Tibial nerve (tissue), 4 donors: ENCODE measurements at regions not wholly inside any gene's neighbourhood (a gene's known extent, or its start where the extent isn't known, plus 50 kb on each side); places are given as distances from the start of the nearest gene placed in this dataset.

Experiments
- CTCF ChIP-seq, 5 experiments: fragments of 200-600 bp in 3 of 5; fragments of 450-650 bp in 2 of 5; sonication (generic) in 3 of 5; IDR thresholded peaks; one replicate each; pipeline ENCODE4 v1.5.1; 2016 to 2019; ENCODE audit warnings: antibody characterized with exemption in 5 of 5, mild to moderate bottlenecking in 3 of 5, moderate library complexity in 2 of 5
- EP300 ChIP-seq, 2 donors: sonication (generic); formaldehyde crosslinking; IDR thresholded peaks; one replicate each; pipeline ENCODE4 v1.6.1; 2017; ENCODE audit warnings: antibody characterized with exemption in 2 of 2, mild to moderate bottlenecking in 1 of 2
- POLR2A ChIP-seq, 2 donors: fragments of 450-650 bp; IDR thresholded peaks; one replicate each; pipeline ENCODE4 v1.6.1; 2017; ENCODE audit warnings: antibody characterized with exemption in 2 of 2, mild to moderate bottlenecking in 2 of 2, moderate library complexity in 2 of 2

GRCh38 chr4:22190855-22191254 lies 242.3 kb upstream of the KCNIP4 start:
- TF ChIP-seq CTCF (IDR thresholded peaks at IDR 0.05) (no peak), POLR2A (IDR thresholded peaks at IDR 0.05) (no peak), EP300 (IDR thresholded peaks at IDR 0.05) (no peak)
